ENCODE measurements at regions not wholly inside any gene's neighbourhood (a gene's known extent, or its start where the extent isn't known, plus 50 kb on each side); places are given as distances from the start of the nearest gene placed in this dataset.

DNA sequence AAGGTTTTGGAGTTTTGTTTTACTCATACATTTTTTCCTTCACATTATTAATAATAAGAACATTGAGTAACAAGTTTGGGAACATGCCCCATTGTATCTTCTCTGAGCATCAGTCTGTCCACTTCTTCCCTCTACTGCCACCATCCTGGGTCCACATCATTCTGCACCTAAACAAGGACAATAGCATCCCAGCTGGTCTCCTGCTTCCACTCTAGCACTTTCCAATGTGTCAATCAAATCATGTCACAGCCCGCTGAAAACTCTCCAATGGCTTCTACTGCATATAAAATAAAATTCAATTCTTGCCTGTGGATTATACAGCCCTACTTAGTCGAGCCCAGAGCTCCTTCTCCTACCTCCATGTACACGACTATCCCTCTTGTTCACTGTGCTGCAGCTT is 66.8 kb upstream of the RBPJ start:
- TF ChIP-seq, protein P1, sequence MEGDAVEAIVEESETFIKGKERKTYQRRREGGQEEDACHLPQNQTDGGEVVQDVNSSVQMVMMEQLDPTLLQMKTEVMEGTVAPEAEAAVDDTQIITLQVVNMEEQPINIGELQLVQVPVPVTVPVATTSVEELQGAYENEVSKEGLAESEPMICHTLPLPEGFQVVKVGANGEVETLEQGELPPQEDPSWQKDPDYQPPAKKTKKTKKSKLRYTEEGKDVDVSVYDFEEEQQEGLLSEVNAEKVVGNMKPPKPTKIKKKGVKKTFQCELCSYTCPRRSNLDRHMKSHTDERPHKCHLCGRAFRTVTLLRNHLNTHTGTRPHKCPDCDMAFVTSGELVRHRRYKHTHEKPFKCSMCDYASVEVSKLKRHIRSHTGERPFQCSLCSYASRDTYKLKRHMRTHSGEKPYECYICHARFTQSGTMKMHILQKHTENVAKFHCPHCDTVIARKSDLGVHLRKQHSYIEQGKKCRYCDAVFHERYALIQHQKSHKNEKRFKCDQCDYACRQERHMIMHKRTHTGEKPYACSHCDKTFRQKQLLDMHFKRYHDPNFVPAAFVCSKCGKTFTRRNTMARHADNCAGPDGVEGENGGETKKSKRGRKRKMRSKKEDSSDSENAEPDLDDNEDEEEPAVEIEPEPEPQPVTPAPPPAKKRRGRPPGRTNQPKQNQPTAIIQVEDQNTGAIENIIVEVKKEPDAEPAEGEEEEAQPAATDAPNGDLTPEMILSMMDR (IDR thresholded peaks at IDR 0.05), result no peak
- no peak for TF ChIP-seq EZH2 (IDR thresholded peaks at IDR 0.05; ENCODE audit: borderline replicate concordance, insufficient read depth, low read depth, low read length, poor library complexity, severe bottlenecking)
